RWPE2 (cell line): ENCODE measurements at regions not wholly inside any gene's neighbourhood (a gene's known extent, or its start where the extent isn't known, plus 50 kb on each side); places are given as distances from the start of the nearest gene placed in this dataset.
A peak's percentile ranks its signal among the peaks of the same experiment; 100 is the strongest.

Experiments used
- ATAC-seq: fragments of 200-7000 bp; cut with Tn5 transposase; 3 replicates; pipeline ENCODE4 v1.9.1; 2021; ENCODE audit warnings: low read depth
- DNase-seq: peaks from one replicate; pipeline ENCODE4 v3.0.0-alpha.2; 2020; ENCODE audit warnings: low spot score
- H3K27ac ChIP-seq: fragments of 450-650 bp; 2 replicates; pipeline ENCODE4 v1.5.1; 2017; ENCODE audit warnings: mild to moderate bottlenecking; ENCODE audit not compliant: poor library complexity, severe bottlenecking
- H3K27me3 ChIP-seq: fragments of 250-450 bp; sonication (Bioruptor Pico); 2 replicates; pipeline ENCODE4 v1.5.1; 2021; ENCODE audit warnings: mild to moderate bottlenecking, moderate library complexity; ENCODE audit not compliant: insufficient read depth, poor library complexity, severe bottlenecking
- H3K36me3 ChIP-seq: fragments of 250-450 bp; sonication (Bioruptor Pico); 2 replicates; pipeline ENCODE4 v1.5.1; 2020; ENCODE audit warnings: low read depth, mild to moderate bottlenecking, moderate library complexity
- H3K4me1 ChIP-seq: fragments of 250-450 bp; sonication (Bioruptor Pico); 2 replicates; pipeline ENCODE4 v1.5.1; 2021; ENCODE audit warnings: mild to moderate bottlenecking, moderate library complexity; ENCODE audit not compliant: insufficient read depth, poor library complexity, severe bottlenecking
- H3K4me3 ChIP-seq: fragments of 250-450 bp; sonication (Bioruptor Pico); 2 replicates; pipeline ENCODE4 v1.5.1; 2021; ENCODE audit warnings: mild to moderate bottlenecking, moderate library complexity; ENCODE audit not compliant: severe bottlenecking
- H3K9me3 ChIP-seq: fragments of 250-450 bp; sonication (Bioruptor Pico); 2 replicates; pipeline ENCODE4 v1.5.1; 2021; ENCODE audit warnings: mild to moderate bottlenecking, moderate library complexity; ENCODE audit not compliant: severe bottlenecking
- CTCF ChIP-seq: fragments of 450-650 bp; IDR thresholded peaks from one replicate; pipeline ENCODE4 v1.5.1; 2017; ENCODE audit warnings: mild to moderate bottlenecking, moderate library complexity; ENCODE audit not compliant: poor library complexity, severe bottlenecking

- DNase-seq = no peak
- H3K27me3 ChIP-seq = no peaks in the 10 kb centered on the region
- no peak overlapping the region for H3K4me3 ChIP-seq
- no peak for TF ChIP-seq CTCF
- peaks cover 41% of the 10 kb centered on the region for H3K4me1 ChIP-seq
- no peak for ATAC-seq
- no peak overlapping the region for H3K27ac ChIP-seq
- H3K36me3 ChIP-seq = no peaks in the 10 kb centered on the region
- H3K9me3 ChIP-seq = no peaks in the 10 kb centered on the region
Measured at GRCh38 chr15:45858491-45858890, 223.7 kb downstream of the SQOR start.

- no peak overlapping the region for H3K4me3 ChIP-seq
- H3K27me3 ChIP-seq = no peaks in the 10 kb centered on the region
- ATAC-seq (peak; percentile 65; the same call in 2 of the 3 replicates), DNase-seq (no peak)
- no peaks in the 10 kb centered on the region for H3K36me3 ChIP-seq
- H3K4me1 ChIP-seq = peaks cover 23% of the 10 kb centered on the region
- no peaks in the 10 kb centered on the region for H3K9me3 ChIP-seq
- H3K27ac ChIP-seq = no peak overlapping the region
- TF ChIP-seq CTCF = no peak
Measured at GRCh38 chr15:45862034-45862433, 227.2 kb downstream of the SQOR start.

GRCh38 chr15:45863881-45864580, 229.2 kb downstream of the SQOR start:
- H3K36me3 ChIP-seq = no peaks in the 10 kb centered on the region
- peaks cover 13% of the 10 kb centered on the region for H3K4me1 ChIP-seq
- ATAC-seq (peak; percentile 55), DNase-seq (no peak)
- H3K27me3 ChIP-seq = no peaks in the 10 kb centered on the region
- no peak for TF ChIP-seq CTCF
- no peaks in the 10 kb centered on the region for H3K9me3 ChIP-seq
- no peak overlapping the region for H3K27ac ChIP-seq
- no peak overlapping the region for H3K4me3 ChIP-seq

GRCh38 chr15:45866616-45867015, 231.8 kb downstream of the SQOR start:
- H3K27me3 ChIP-seq = no peaks in the 10 kb centered on the region
- ATAC-seq (no peak), DNase-seq (no peak)
- no peak overlapping the region for H3K4me3 ChIP-seq
- H3K4me1 ChIP-seq = peaks cover 25% of the 10 kb centered on the region
- TF ChIP-seq CTCF = no peak
- H3K9me3 ChIP-seq = no peaks in the 10 kb centered on the region
- no peak overlapping the region for H3K27ac ChIP-seq
- H3K36me3 ChIP-seq = no peaks in the 10 kb centered on the region

- no peaks in the 10 kb centered on the region for H3K9me3 ChIP-seq
- TF ChIP-seq CTCF = no peak
- no peak for ATAC-seq
- peaks cover 21% of the 10 kb centered on the region for H3K4me1 ChIP-seq
- H3K27ac ChIP-seq = no peak overlapping the region
- no peak overlapping the region for H3K4me3 ChIP-seq
- no peaks in the 10 kb centered on the region for H3K27me3 ChIP-seq
- H3K36me3 ChIP-seq = no peaks in the 10 kb centered on the region
- DNase-seq = no peak
Measured at GRCh38 chr15:45867281-45867680, 232.5 kb downstream of the SQOR start.
